ENCODE measurements at regions not wholly inside any gene's neighbourhood (a gene's known extent, or its start where the extent isn't known, plus 50 kb on each side); places are given as distances from the start of the nearest gene placed in this dataset.
"Not testable (repeated sequence)": the region's sequence is repeated elsewhere in the genome, so short reads cannot be mapped to it uniquely, and the experiment has no call there.

GRCh38 chr20:22829356-22829755 is 205.8 kb upstream of the SSTR4 start:
- H3K4me3 ChIP-seq (ENCODE audit: low read length): no peak overlapping the region
- no peaks in the 10 kb centered on the region for H3K4me1 ChIP-seq (ENCODE audit: control insufficient read depth, insufficient read depth, low read length)
- no CpG with 5 or more reads among the region's 3 CpGs for WGBS (ENCODE audit: insufficient coverage, low lambda C conversion rate)
- H3K9me3 ChIP-seq (ENCODE audit: control insufficient read depth, low read depth, low read length): no peaks in the 10 kb centered on the region
- no peak for DNase-seq
- H3K36me3 ChIP-seq (ENCODE audit: control insufficient read depth, insufficient read depth, low read length): no peaks in the 10 kb centered on the region
- no peak overlapping the region for H3K27ac ChIP-seq (ENCODE audit: low read length)
- no peaks in the 10 kb centered on the region for H3K27me3 ChIP-seq (ENCODE audit: control insufficient read depth, insufficient read depth, low read length)

GRCh38 chr20:22830138-22830537 is 205.0 kb upstream of the SSTR4 start:
- Histone ChIP-seq H3K27ac (ENCODE audit: low read length) (no peak overlapping the region), H3K9me3 (ENCODE audit: control insufficient read depth, low read depth, low read length) (no peaks in the 10 kb centered on the region), H3K4me3 (ENCODE audit: low read length) (no peak overlapping the region), H3K4me1 (ENCODE audit: control insufficient read depth, insufficient read depth, low read length) (no peaks in the 10 kb centered on the region), H3K27me3 (ENCODE audit: control insufficient read depth, insufficient read depth, low read length) (no peaks in the 10 kb centered on the region), H3K36me3 (ENCODE audit: control insufficient read depth, insufficient read depth, low read length) (no peaks in the 10 kb centered on the region)
- WGBS (ENCODE audit: insufficient coverage, low lambda C conversion rate): 100% methylated on average over 1 of the region's 2 CpGs
- no peak for DNase-seq

- H3K36me3 ChIP-seq (ENCODE audit: control insufficient read depth, insufficient read depth, low read length); DNase-seq; H3K4me1 ChIP-seq (ENCODE audit: control insufficient read depth, insufficient read depth, low read length); H3K27ac ChIP-seq (ENCODE audit: low read length); H3K9me3 ChIP-seq (ENCODE audit: control insufficient read depth, low read depth, low read length); H3K4me3 ChIP-seq (ENCODE audit: low read length); H3K27me3 ChIP-seq (ENCODE audit: control insufficient read depth, insufficient read depth, low read length): not testable (repeated sequence)
- WGBS (ENCODE audit: insufficient coverage, low lambda C conversion rate): no CpG with 5 or more reads among the region's 2 CpGs
Measured at GRCh38 chr20:22830715-22831114, 204.4 kb upstream of the SSTR4 start.

- H3K36me3 ChIP-seq (ENCODE audit: control insufficient read depth, insufficient read depth, low read length): no peaks in the 10 kb centered on the region
- H3K4me3 ChIP-seq (ENCODE audit: low read length): no peak overlapping the region
- WGBS (ENCODE audit: insufficient coverage, low lambda C conversion rate): 58% methylated on average over 2 of the region's 8 CpGs
- no peak for DNase-seq
- H3K4me1 ChIP-seq (ENCODE audit: control insufficient read depth, insufficient read depth, low read length): no peaks in the 10 kb centered on the region
- no peaks in the 10 kb centered on the region for H3K9me3 ChIP-seq (ENCODE audit: control insufficient read depth, low read depth, low read length)
- no peaks in the 10 kb centered on the region for H3K27me3 ChIP-seq (ENCODE audit: control insufficient read depth, insufficient read depth, low read length)
- no peak overlapping the region for H3K27ac ChIP-seq (ENCODE audit: low read length)
Measured at GRCh38 chr20:22833851-22834250, 201.3 kb upstream of the SSTR4 start.

- H3K4me1 ChIP-seq (ENCODE audit: control insufficient read depth, insufficient read depth, low read length): no peaks in the 10 kb centered on the region
- no peak for DNase-seq
- no peaks in the 10 kb centered on the region for H3K27me3 ChIP-seq (ENCODE audit: control insufficient read depth, insufficient read depth, low read length)
- no peak overlapping the region for H3K4me3 ChIP-seq (ENCODE audit: low read length)
- no peaks in the 10 kb centered on the region for H3K36me3 ChIP-seq (ENCODE audit: control insufficient read depth, insufficient read depth, low read length)
- no peaks in the 10 kb centered on the region for H3K9me3 ChIP-seq (ENCODE audit: control insufficient read depth, low read depth, low read length)
- no peak overlapping the region for H3K27ac ChIP-seq (ENCODE audit: low read length)
Measured at GRCh38 chr20:22834651-22835256, 200.4 kb upstream of the SSTR4 start.

- no peak overlapping the region for H3K27ac ChIP-seq (ENCODE audit: low read length)
Measured at GRCh38 chr20:22836211-22836610, 198.9 kb upstream of the SSTR4 start.

GRCh38 chr20:22836877-22837276 is 198.2 kb upstream of the SSTR4 start:
- Histone ChIP-seq H3K4me1 (ENCODE audit: control insufficient read depth, insufficient read depth, low read length) (no peaks in the 10 kb centered on the region), H3K36me3 (ENCODE audit: control insufficient read depth, insufficient read depth, low read length) (no peaks in the 10 kb centered on the region), H3K9me3 (ENCODE audit: control insufficient read depth, low read depth, low read length) (no peaks in the 10 kb centered on the region), H3K27ac (ENCODE audit: low read length) (no peak overlapping the region), H3K27me3 (ENCODE audit: control insufficient read depth, insufficient read depth, low read length) (no peaks in the 10 kb centered on the region), H3K4me3 (ENCODE audit: low read length) (no peak overlapping the region)
- DNase-seq: no peak
- no CpG with 5 or more reads among the region's 1 CpG for WGBS (ENCODE audit: insufficient coverage, low lambda C conversion rate)

More at GRCh38 chr20:22836211-22836610, 198.9 kb upstream of the SSTR4 start:
- no peaks in the 10 kb centered on the region for H3K9me3 ChIP-seq (ENCODE audit: control insufficient read depth, low read depth, low read length)
- no CpG with 5 or more reads among the region's 1 CpG for WGBS (ENCODE audit: insufficient coverage, low lambda C conversion rate)
- no peaks in the 10 kb centered on the region for H3K4me1 ChIP-seq (ENCODE audit: control insufficient read depth, insufficient read depth, low read length)
- no peaks in the 10 kb centered on the region for H3K27me3 ChIP-seq (ENCODE audit: control insufficient read depth, insufficient read depth, low read length)
- DNase-seq: no peak
- no peaks in the 10 kb centered on the region for H3K36me3 ChIP-seq (ENCODE audit: control insufficient read depth, insufficient read depth, low read length)
- no peak overlapping the region for H3K4me3 ChIP-seq (ENCODE audit: low read length)

- Histone ChIP-seq H3K9me3 (ENCODE audit: control insufficient read depth, low read depth, low read length) (no peaks in the 10 kb centered on the region), H3K4me3 (ENCODE audit: low read length) (no peak overlapping the region), H3K27ac (ENCODE audit: low read length) (no peak overlapping the region), H3K4me1 (ENCODE audit: control insufficient read depth, insufficient read depth, low read length) (no peaks in the 10 kb centered on the region), H3K27me3 (ENCODE audit: control insufficient read depth, insufficient read depth, low read length) (no peaks in the 10 kb centered on the region), H3K36me3 (ENCODE audit: control insufficient read depth, insufficient read depth, low read length) (no peaks in the 10 kb centered on the region)
- DNase-seq: no peak
- no CpG with 5 or more reads among the region's 1 CpG for WGBS (ENCODE audit: insufficient coverage, low lambda C conversion rate)
Measured at GRCh38 chr20:22838001-22838400, 197.1 kb upstream of the SSTR4 start.

GRCh38 chr20:22841846-22842245 is 193.3 kb upstream of the SSTR4 start:
- Histone ChIP-seq H3K36me3 (ENCODE audit: control insufficient read depth, insufficient read depth, low read length) (no peaks in the 10 kb centered on the region), H3K4me3 (ENCODE audit: low read length) (no peak overlapping the region), H3K4me1 (ENCODE audit: control insufficient read depth, insufficient read depth, low read length) (no peaks in the 10 kb centered on the region), H3K27me3 (ENCODE audit: control insufficient read depth, insufficient read depth, low read length) (no peaks in the 10 kb centered on the region), H3K27ac (ENCODE audit: low read length) (no peak overlapping the region), H3K9me3 (ENCODE audit: control insufficient read depth, low read depth, low read length) (no peaks in the 10 kb centered on the region)
- no peak for DNase-seq
- WGBS (ENCODE audit: insufficient coverage, low lambda C conversion rate): no CpG with 5 or more reads among the region's 4 CpGs

GRCh38 chr20:22842793-22843192 is 192.3 kb upstream of the SSTR4 start:
- WGBS (ENCODE audit: insufficient coverage, low lambda C conversion rate): no CpG with 5 or more reads among the region's 5 CpGs
- DNase-seq: no peak

GRCh38 chr20:22844959-22845358 is 190.2 kb upstream of the SSTR4 start:
- H3K9me3 ChIP-seq (ENCODE audit: control insufficient read depth, low read depth, low read length): no peaks in the 10 kb centered on the region
- no peak overlapping the region for H3K27ac ChIP-seq (ENCODE audit: low read length)
- DNase-seq: no peak
- no peaks in the 10 kb centered on the region for H3K36me3 ChIP-seq (ENCODE audit: control insufficient read depth, insufficient read depth, low read length)
- H3K27me3 ChIP-seq (ENCODE audit: control insufficient read depth, insufficient read depth, low read length): no peaks in the 10 kb centered on the region
- H3K4me3 ChIP-seq (ENCODE audit: low read length): no peak overlapping the region
- no peaks in the 10 kb centered on the region for H3K4me1 ChIP-seq (ENCODE audit: control insufficient read depth, insufficient read depth, low read length)

More at GRCh38 chr20:22842793-22843192, 192.3 kb upstream of the SSTR4 start:
- Histone ChIP-seq H3K4me1 (ENCODE audit: control insufficient read depth, insufficient read depth, low read length) (no peaks in the 10 kb centered on the region), H3K36me3 (ENCODE audit: control insufficient read depth, insufficient read depth, low read length) (no peaks in the 10 kb centered on the region), H3K4me3 (ENCODE audit: low read length) (no peak overlapping the region), H3K27me3 (ENCODE audit: control insufficient read depth, insufficient read depth, low read length) (no peaks in the 10 kb centered on the region), H3K27ac (ENCODE audit: low read length) (no peak overlapping the region), H3K9me3 (ENCODE audit: control insufficient read depth, low read depth, low read length) (no peaks in the 10 kb centered on the region)
